CD14-positive monocyte (primary cell): ENCODE measurements at regions not wholly inside any gene's neighbourhood (a gene's known extent, or its start where the extent isn't known, plus 50 kb on each side); places are given as distances from the start of the nearest gene placed in this dataset.

Source experiments
- DNase-seq, 3 donors: peaks; one replicate each; pipeline ENCODE4 v3.0.0-alpha.2; 2011 to 2022
- H2AFZ ChIP-seq: 2 replicates; pipeline ENCODE4 v1.6.0; 2012; ENCODE audit warnings: mild to moderate bottlenecking, low read depth, low read length, inconsistent platforms; ENCODE audit not compliant: insufficient read depth, poor library complexity, severe bottlenecking
- H3K27ac ChIP-seq, 2 donors: 1 replicate in 1 of 2; 2 replicates in 1 of 2; pipeline ENCODE4 v1.5.1; 2012 to 2013; ENCODE audit warnings: low read length in 2 of 2, control low read depth in 1 of 2, inconsistent platforms in 1 of 2, low read depth in 1 of 2, mild to moderate bottlenecking in 1 of 2
- H3K27me3 ChIP-seq, 2 donors: one replicate each; pipeline versions ENCODE4 v1.6.0 to v1.6.1; 2011 to 2013; ENCODE audit warnings: low read length in 2 of 2; ENCODE audit not compliant: control insufficient read depth in 2 of 2, insufficient read depth in 2 of 2
- H3K36me3 ChIP-seq, 2 donors: replicated peaks in 1 of 2; 1 replicate in 1 of 2; 2 replicates in 1 of 2; pipeline versions ENCODE4 v1.5.1 to v1.6.1; 2012 to 2013; ENCODE audit warnings: low read length in 2 of 2, control low read depth in 1 of 2, inconsistent platforms in 1 of 2, mild to moderate bottlenecking in 1 of 2; ENCODE audit not compliant: insufficient read depth in 2 of 2, control insufficient read depth in 1 of 2
- H3K4me1 ChIP-seq, 2 donors: 1 replicate in 1 of 2; 2 replicates in 1 of 2; pipeline versions ENCODE4 v1.5.1 to v1.6.1; 2012 to 2013; ENCODE audit warnings: low read length in 2 of 2, control low read depth in 1 of 2, inconsistent platforms in 1 of 2, mild to moderate bottlenecking in 1 of 2, moderate library complexity in 1 of 2; ENCODE audit not compliant: insufficient read depth in 2 of 2, control insufficient read depth in 1 of 2
- H3K4me2 ChIP-seq: replicated peaks from 2 replicates; pipeline ENCODE3; 2012; ENCODE audit warnings: low read length, moderate library complexity, mild to moderate bottlenecking; ENCODE audit not compliant: poor library complexity, severe bottlenecking; ENCODE audit errors: extremely low read depth
- H3K4me3 ChIP-seq, 3 experiments: fragments of 200-600 bp in 1 of 3; sonication (generic) in 1 of 3; replicated peaks in 1 of 3; 1 replicate in 2 of 3; 2 replicates in 1 of 3; pipeline ENCODE4 v1.5.1; 2011 to 2013; ENCODE audit warnings: low read length in 3 of 3, mild to moderate bottlenecking in 3 of 3, control low read depth in 2 of 3, low read depth in 2 of 3, inconsistent platforms in 1 of 3, moderate library complexity in 1 of 3
- H3K79me2 ChIP-seq: 2 replicates; pipeline ENCODE4 v1.6.0; 2012; ENCODE audit warnings: mild to moderate bottlenecking, control low read depth, inconsistent platforms, low read length, moderate library complexity; ENCODE audit not compliant: insufficient read depth
- H3K9ac ChIP-seq: 2 replicates; pipeline ENCODE4 v1.6.0; 2017; ENCODE audit warnings: low read length, mild to moderate bottlenecking; ENCODE audit not compliant: insufficient read depth, poor library complexity, severe bottlenecking
- H3K9me3 ChIP-seq, 2 donors: replicated peaks in 1 of 2; 1 replicate in 1 of 2; 2 replicates in 1 of 2; pipeline versions ENCODE4 v1.5.1 to v1.6.1; 2012 to 2013; ENCODE audit warnings: low read length in 2 of 2, control low read depth in 1 of 2; ENCODE audit not compliant: control insufficient read depth in 1 of 2, insufficient read depth in 1 of 2
- H4K20me1 ChIP-seq: 2 replicates; pipeline ENCODE4 v1.6.0; 2012; ENCODE audit warnings: mild to moderate bottlenecking, low read length, control low read depth, moderate library complexity; ENCODE audit not compliant: insufficient read depth
- H3K27ac Mint-ChIP-seq, 7 donors: one replicate each; pipeline ENCODE4 v1.8.0; 2020; ENCODE audit warnings: mild to moderate bottlenecking in 7 of 7, mixed read lengths in 7 of 7, moderate library complexity in 6 of 7, inconsistent platforms in 2 of 7
- H3K27me3 Mint-ChIP-seq, 3 donors: one replicate each; pipeline ENCODE4 v1.8.0; 2021 to 2022; ENCODE audit warnings: low read depth in 3 of 3, mild to moderate bottlenecking in 3 of 3, mixed read lengths in 3 of 3, moderate library complexity in 3 of 3, inconsistent platforms in 1 of 3
- H3K36me3 Mint-ChIP-seq, 2 donors: one replicate each; pipeline ENCODE4 v1.8.0; 2020; ENCODE audit warnings: mixed read lengths in 2 of 2, inconsistent platforms in 1 of 2, mild to moderate bottlenecking in 1 of 2
- H3K4me1 Mint-ChIP-seq: one replicate; pipeline ENCODE4 v1.8.0; 2020; ENCODE audit warnings: mild to moderate bottlenecking, mixed read lengths
- H3K4me3 Mint-ChIP-seq, 2 donors: one replicate each; pipeline ENCODE4 v1.8.0; 2020; ENCODE audit warnings: mild to moderate bottlenecking in 2 of 2, mixed read lengths in 2 of 2, moderate library complexity in 1 of 2
- H3K9me3 Mint-ChIP-seq, 7 donors: one replicate each; pipeline ENCODE4 v1.8.0; 2020 to 2022; ENCODE audit warnings: mixed read lengths in 7 of 7, mild to moderate bottlenecking in 6 of 7, moderate library complexity in 6 of 7, inconsistent platforms in 2 of 7
- CTCF ChIP-seq: fragments of 200-600 bp; IDR thresholded peaks from one replicate; pipeline ENCODE4 v1.8.0; 2022; ENCODE audit warnings: antibody characterized with exemption, mild to moderate bottlenecking
- WGBS: methylation state at CpG from one replicate; pipeline ENCODE4 v1.1.5; 2013; ENCODE audit warnings: missing lambda C conversion rate; ENCODE audit not compliant: insufficient coverage; 5-methylcytosine and 5-hydroxymethylcytosine counted together
- intact Hi-C, 2 donors: fragments of 100-400 bp; cut with micrococcal nuclease; formaldehyde crosslinking; loops; one replicate each; pipeline versions ENCODE4 v1.15.0 to v1.15.1; 2023

DNA sequence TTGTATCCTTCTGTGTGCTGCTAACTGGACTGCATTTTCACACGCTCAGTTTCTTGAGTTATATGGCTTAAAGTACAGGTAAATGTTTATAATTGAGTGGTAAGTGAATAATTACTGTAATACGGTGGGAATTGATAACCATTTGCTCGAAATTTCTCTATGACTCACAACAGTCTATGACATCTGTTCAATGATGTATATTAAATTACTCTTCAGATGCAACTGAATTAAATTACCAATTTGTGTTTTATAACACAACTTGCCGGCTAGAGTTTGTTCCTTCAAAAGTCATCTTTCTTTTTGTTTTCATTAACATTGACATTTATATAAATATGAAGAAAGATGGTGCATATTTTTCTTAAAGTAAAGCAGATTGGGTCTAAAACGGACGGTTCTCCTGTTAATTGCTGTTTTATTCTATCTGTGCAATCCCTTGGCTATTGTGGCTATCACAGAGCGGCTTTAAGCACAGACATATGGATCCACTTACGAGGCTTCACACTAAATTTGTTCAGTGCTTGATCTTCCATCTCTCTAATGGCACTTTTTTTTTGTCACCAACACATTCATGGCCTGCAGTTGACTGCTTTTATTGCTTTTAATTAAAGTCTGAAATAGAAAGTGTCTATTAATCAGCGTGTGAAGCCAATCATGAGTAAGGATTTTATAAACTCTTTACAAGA, 1291.6 kb upstream of the SLC10A2 start:
- H3K27ac Mint-ChIP-seq = no peak overlapping the region
- peaks cover 0 to 1% (median 0%) of the 10 kb centered on the region in 3 donors for H3K27me3 Mint-ChIP-seq
- H3K79me2 ChIP-seq = no peaks in the 10 kb centered on the region
- no peak for DNase-seq
- no peaks in the 10 kb centered on the region for H3K4me1 ChIP-seq
- H3K9me3 Mint-ChIP-seq = peaks cover 0 to 8% (median 6%) of the 10 kb centered on the region in 7 donors
- no peak for TF ChIP-seq CTCF
- no peaks in the 10 kb centered on the region for H3K36me3 ChIP-seq
- no peak overlapping the region for H2AFZ ChIP-seq
- H3K4me3 Mint-ChIP-seq = no peak overlapping the region
- no peak overlapping the region for H3K9ac ChIP-seq
- H4K20me1 ChIP-seq = no peaks in the 10 kb centered on the region
- 88% methylated on average over 4 of the region's 9 CpGs for WGBS
- H3K27ac ChIP-seq = no peak overlapping the region
- no peaks in the 10 kb centered on the region for H3K36me3 Mint-ChIP-seq
- no peaks in the 10 kb centered on the region for H3K27me3 ChIP-seq
- H3K4me3 ChIP-seq = no peak overlapping the region
- intact Hi-C loops = no loop called here
- H3K4me1 Mint-ChIP-seq = no peaks in the 10 kb centered on the region
- H3K9me3 ChIP-seq = peaks cover 10 to 19% of the 10 kb centered on the region in 2 donors
- H3K4me2 ChIP-seq = no peak overlapping the region

- Histone ChIP-seq H3K4me3 (no peak overlapping the region), H3K9ac (no peak overlapping the region), H3K4me1 (no peaks in the 10 kb centered on the region), H3K27me3 (no peaks in the 10 kb centered on the region), H2AFZ (no peak overlapping the region), H3K79me2 (no peaks in the 10 kb centered on the region), H3K27ac (no peak overlapping the region), H3K4me2 (no peak overlapping the region), H3K9me3 (peaks cover 5 to 17% of the 10 kb centered on the region in 2 donors), H3K36me3 (no peaks in the 10 kb centered on the region), H4K20me1 (no peaks in the 10 kb centered on the region)
- Mint-ChIP-seq H3K27me3 (peaks cover 0 to 1% (median 0%) of the 10 kb centered on the region in 3 donors), H3K9me3 (peaks cover 0 to 9% (median 5%) of the 10 kb centered on the region in 7 donors), H3K4me3 (no peak overlapping the region), H3K36me3 (no peaks in the 10 kb centered on the region), H3K27ac (no peak overlapping the region), H3K4me1 (no peaks in the 10 kb centered on the region)
- no peak for TF ChIP-seq CTCF
- intact Hi-C loops = no loop called here
- WGBS = 100% methylated on average over 1 of the region's 5 CpGs
- no peak for DNase-seq
Measured at GRCh38 chr13:104357174-104357573, 1291.0 kb upstream of the SLC10A2 start.
